ENCODE measurements at regions not wholly inside any gene's neighbourhood (a gene's known extent, or its start where the extent isn't known, plus 50 kb on each side); places are given as distances from the start of the nearest gene placed in this dataset.

GRCh38 chr13:48780713-48781341, 127.1 kb downstream of the CYSLTR2 start:
- no peak for DNase-seq (ENCODE audit: low read depth in 6 of 9, low spot score in 9 of 9)
- H3K27me3 ChIP-seq (ENCODE audit: control insufficient read depth in 2 of 2, insufficient read depth in 1 of 2, low read length in 1 of 2) = no peaks in the 10 kb centered on the region
- WGBS = 96% methylated on average over 2 of the region's 2 CpGs

GRCh38 chr13:48782429-48782840, 128.7 kb downstream of the CYSLTR2 start:
- Histone ChIP-seq H3K9me3 (ENCODE audit: control insufficient read depth in 2 of 2, insufficient read depth in 1 of 2, low read length in 1 of 2) (peaks cover 0 to 10% of the 10 kb centered on the region in 2 donors), H3K27me3 (ENCODE audit: control insufficient read depth in 2 of 2, insufficient read depth in 1 of 2, low read length in 1 of 2) (no peaks in the 10 kb centered on the region), H3K4me3 (ENCODE audit: low read length in 2 of 2) (no peak overlapping the region), H3K36me3 (ENCODE audit: control insufficient read depth in 2 of 2, insufficient read depth in 2 of 2, low read length in 1 of 2) (no peaks in the 10 kb centered on the region), H3K4me1 (ENCODE audit: control insufficient read depth in 2 of 2, insufficient read depth in 2 of 2, low read length in 2 of 2) (no peaks in the 10 kb centered on the region), H3K27ac (ENCODE audit: low read depth in 1 of 2, low read length in 1 of 2) (no peak overlapping the region)
- no peak for DNase-seq (ENCODE audit: low read depth in 6 of 9, low spot score in 9 of 9)
- 94% methylated on average over 3 of the region's 3 CpGs for WGBS

More at GRCh38 chr13:48780713-48781341, 127.1 kb downstream of the CYSLTR2 start:
- peaks cover 0 to 10% of the 10 kb centered on the region in 2 donors for H3K9me3 ChIP-seq (ENCODE audit: control insufficient read depth in 2 of 2, insufficient read depth in 1 of 2, low read length in 1 of 2)
- no peaks in the 10 kb centered on the region for H3K36me3 ChIP-seq (ENCODE audit: control insufficient read depth in 2 of 2, insufficient read depth in 2 of 2, low read length in 1 of 2)
- no peak overlapping the region for H3K27ac ChIP-seq (ENCODE audit: low read depth in 1 of 2, low read length in 1 of 2)
- no peaks in the 10 kb centered on the region for H3K4me1 ChIP-seq (ENCODE audit: control insufficient read depth in 2 of 2, insufficient read depth in 2 of 2, low read length in 2 of 2)
- H3K4me3 ChIP-seq (ENCODE audit: low read length in 2 of 2) = no peak overlapping the region

DNA sequence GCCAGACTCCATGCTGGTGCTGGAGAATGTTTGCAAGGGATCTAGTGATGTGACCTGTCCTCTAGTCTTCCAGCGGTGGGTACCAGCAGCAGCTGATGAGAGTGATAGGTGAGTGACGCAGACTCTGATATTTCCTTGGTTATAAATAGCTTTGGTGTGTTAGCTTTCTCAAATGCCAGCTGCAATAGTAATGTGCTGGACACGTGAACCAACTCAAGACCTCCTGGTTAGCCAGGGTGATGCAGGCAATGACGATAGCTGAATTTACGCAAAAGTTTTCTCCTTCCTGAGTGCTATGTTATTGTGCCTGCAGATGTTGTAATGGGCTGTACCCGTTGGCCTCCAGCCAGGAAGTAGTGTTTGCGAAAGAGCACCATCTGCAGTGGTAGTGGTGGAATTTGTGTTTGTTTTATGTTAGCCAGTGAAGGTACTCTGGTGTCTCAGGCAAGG, 129.5 kb downstream of the CYSLTR2 start:
- Histone ChIP-seq H3K27me3 (ENCODE audit: control insufficient read depth in 2 of 2, insufficient read depth in 1 of 2, low read length in 1 of 2) (no peaks in the 10 kb centered on the region), H3K36me3 (ENCODE audit: control insufficient read depth in 2 of 2, insufficient read depth in 2 of 2, low read length in 1 of 2) (no peaks in the 10 kb centered on the region), H3K4me3 (ENCODE audit: low read length in 2 of 2) (no peak overlapping the region), H3K4me1 (ENCODE audit: control insufficient read depth in 2 of 2, insufficient read depth in 2 of 2, low read length in 2 of 2) (no peaks in the 10 kb centered on the region), H3K9me3 (ENCODE audit: control insufficient read depth in 2 of 2, insufficient read depth in 1 of 2, low read length in 1 of 2) (peaks cover 0 to 10% of the 10 kb centered on the region in 2 donors), H3K27ac (ENCODE audit: low read depth in 1 of 2, low read length in 1 of 2) (no peak overlapping the region)
- DNase-seq (ENCODE audit: low read depth in 6 of 9, low spot score in 9 of 9) = no peak
- 81% methylated on average over 7 of the region's 7 CpGs for WGBS

GRCh38 chr13:48783695-48784230, 130.0 kb downstream of the CYSLTR2 start:
- DNase-seq (ENCODE audit: low read depth in 6 of 9, low spot score in 9 of 9) = no peak
- Histone ChIP-seq H3K4me3 (ENCODE audit: low read length in 2 of 2) (no peak overlapping the region), H3K9me3 (ENCODE audit: control insufficient read depth in 2 of 2, insufficient read depth in 1 of 2, low read length in 1 of 2) (peaks cover 0 to 10% of the 10 kb centered on the region in 2 donors), H3K4me1 (ENCODE audit: control insufficient read depth in 2 of 2, insufficient read depth in 2 of 2, low read length in 2 of 2) (no peaks in the 10 kb centered on the region), H3K27ac (ENCODE audit: low read depth in 1 of 2, low read length in 1 of 2) (no peak overlapping the region), H3K36me3 (ENCODE audit: control insufficient read depth in 2 of 2, insufficient read depth in 2 of 2, low read length in 1 of 2) (no peaks in the 10 kb centered on the region), H3K27me3 (ENCODE audit: control insufficient read depth in 2 of 2, insufficient read depth in 1 of 2, low read length in 1 of 2) (no peaks in the 10 kb centered on the region)
- WGBS = 96% methylated on average over 4 of the region's 4 CpGs

DNA sequence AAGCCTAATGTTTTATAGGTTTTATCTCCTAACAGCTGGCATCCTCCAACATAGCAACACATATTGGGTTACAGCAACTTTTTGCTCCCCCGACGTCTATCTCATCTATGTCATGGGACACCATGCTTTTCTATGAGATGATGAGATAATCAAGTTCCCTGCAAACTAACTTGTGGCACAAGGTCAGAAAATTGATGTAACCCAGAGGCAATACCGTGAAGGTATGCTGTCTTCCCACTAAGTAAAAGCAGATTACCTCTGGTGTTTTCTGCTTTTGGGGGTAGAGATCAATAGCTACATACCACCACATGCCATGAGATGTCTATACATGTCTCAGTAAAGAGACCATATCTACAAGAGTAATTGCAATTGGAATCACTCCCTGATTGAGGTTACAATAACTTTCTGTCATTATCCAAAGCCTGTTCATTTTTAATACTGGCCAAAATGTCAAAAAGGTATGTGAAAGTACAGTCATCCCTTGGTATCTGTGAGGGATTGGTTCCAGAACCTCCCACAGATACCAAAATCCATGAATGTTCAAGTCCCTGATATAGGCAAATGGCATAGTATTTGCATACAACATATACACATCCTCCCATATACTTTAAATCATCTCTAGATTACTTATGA, 131.3 kb downstream of the CYSLTR2 start:
- 97% methylated on average over 3 of the region's 3 CpGs for WGBS
- H3K27me3 ChIP-seq (ENCODE audit: control insufficient read depth in 2 of 2, insufficient read depth in 1 of 2, low read length in 1 of 2) = no peaks in the 10 kb centered on the region
- H3K27ac ChIP-seq (ENCODE audit: low read depth in 1 of 2, low read length in 1 of 2) = no peak overlapping the region
- no peaks in the 10 kb centered on the region for H3K4me1 ChIP-seq (ENCODE audit: control insufficient read depth in 2 of 2, insufficient read depth in 2 of 2, low read length in 2 of 2)
- no peaks in the 10 kb centered on the region for H3K36me3 ChIP-seq (ENCODE audit: control insufficient read depth in 2 of 2, insufficient read depth in 2 of 2, low read length in 1 of 2)
- no peak overlapping the region for H3K4me3 ChIP-seq (ENCODE audit: low read length in 2 of 2)
- peaks cover 0 to 10% of the 10 kb centered on the region in 2 donors for H3K9me3 ChIP-seq (ENCODE audit: control insufficient read depth in 2 of 2, insufficient read depth in 1 of 2, low read length in 1 of 2)
- DNase-seq (ENCODE audit: low read depth in 6 of 9, low spot score in 9 of 9) = no peak

DNA sequence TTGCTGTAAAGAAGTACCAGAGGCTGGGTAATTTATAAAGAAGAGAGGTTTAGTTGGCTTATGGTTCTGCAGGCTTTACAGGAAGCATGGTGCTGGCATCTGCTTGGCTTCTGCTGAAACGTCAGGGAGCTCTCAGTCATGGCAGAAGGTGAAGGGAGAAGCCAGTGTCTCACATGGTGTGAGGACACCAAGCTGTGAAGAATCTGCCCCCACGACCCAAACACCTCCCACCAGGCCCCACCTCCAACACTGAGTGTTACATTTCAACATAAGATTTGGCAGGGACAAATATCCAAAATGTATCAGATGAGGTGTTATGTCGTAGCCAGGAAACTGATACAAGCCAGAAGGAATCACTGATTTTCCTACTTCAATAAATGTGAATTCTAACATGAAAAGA, 136.5 kb downstream of the CYSLTR2 start:
- H3K36me3 ChIP-seq (ENCODE audit: control insufficient read depth in 2 of 2, insufficient read depth in 2 of 2, low read length in 1 of 2) = no peaks in the 10 kb centered on the region
- WGBS = 91% methylated on average over 3 of the region's 3 CpGs
- H3K4me3 ChIP-seq (ENCODE audit: low read length in 2 of 2) = no peak overlapping the region
- no peaks in the 10 kb centered on the region for H3K27me3 ChIP-seq (ENCODE audit: control insufficient read depth in 2 of 2, insufficient read depth in 1 of 2, low read length in 1 of 2)
- H3K4me1 ChIP-seq (ENCODE audit: control insufficient read depth in 2 of 2, insufficient read depth in 2 of 2, low read length in 2 of 2) = no peaks in the 10 kb centered on the region
- H3K27ac ChIP-seq (ENCODE audit: low read depth in 1 of 2, low read length in 1 of 2) = no peak overlapping the region
- no peak for DNase-seq (ENCODE audit: low read depth in 6 of 9, low spot score in 9 of 9)
- no peaks in the 10 kb centered on the region for H3K9me3 ChIP-seq (ENCODE audit: control insufficient read depth in 2 of 2, insufficient read depth in 1 of 2, low read length in 1 of 2)

GRCh38 chr13:48790966-48791365, 137.2 kb downstream of the CYSLTR2 start:
- no peak overlapping the region for H3K4me3 ChIP-seq (ENCODE audit: low read length in 2 of 2)
- no peaks in the 10 kb centered on the region for H3K4me1 ChIP-seq (ENCODE audit: control insufficient read depth in 2 of 2, insufficient read depth in 2 of 2, low read length in 2 of 2)
- no peaks in the 10 kb centered on the region for H3K9me3 ChIP-seq (ENCODE audit: control insufficient read depth in 2 of 2, insufficient read depth in 1 of 2, low read length in 1 of 2)
- DNase-seq (ENCODE audit: low read depth in 6 of 9, low spot score in 9 of 9) = no peak
- no peaks in the 10 kb centered on the region for H3K36me3 ChIP-seq (ENCODE audit: control insufficient read depth in 2 of 2, insufficient read depth in 2 of 2, low read length in 1 of 2)
- no peak overlapping the region for H3K27ac ChIP-seq (ENCODE audit: low read depth in 1 of 2, low read length in 1 of 2)
- no peaks in the 10 kb centered on the region for H3K27me3 ChIP-seq (ENCODE audit: control insufficient read depth in 2 of 2, insufficient read depth in 1 of 2, low read length in 1 of 2)
- 100% methylated on average over 1 of the region's 1 CpG for WGBS

- no peak for DNase-seq (ENCODE audit: low read depth in 6 of 9, low spot score in 9 of 9)
- no peaks in the 10 kb centered on the region for H3K36me3 ChIP-seq (ENCODE audit: control insufficient read depth in 2 of 2, insufficient read depth in 2 of 2, low read length in 1 of 2)
- no peaks in the 10 kb centered on the region for H3K27me3 ChIP-seq (ENCODE audit: control insufficient read depth in 2 of 2, insufficient read depth in 1 of 2, low read length in 1 of 2)
- H3K27ac ChIP-seq (ENCODE audit: low read depth in 1 of 2, low read length in 1 of 2) = no peak overlapping the region
- H3K4me3 ChIP-seq (ENCODE audit: low read length in 2 of 2) = no peak overlapping the region
- WGBS = 63% methylated on average over 3 of the region's 3 CpGs
- no peaks in the 10 kb centered on the region for H3K9me3 ChIP-seq (ENCODE audit: control insufficient read depth in 2 of 2, insufficient read depth in 1 of 2, low read length in 1 of 2)
- no peaks in the 10 kb centered on the region for H3K4me1 ChIP-seq (ENCODE audit: control insufficient read depth in 2 of 2, insufficient read depth in 2 of 2, low read length in 2 of 2)
Measured at GRCh38 chr13:48797127-48797526, 143.4 kb downstream of the CYSLTR2 start.

DNA sequence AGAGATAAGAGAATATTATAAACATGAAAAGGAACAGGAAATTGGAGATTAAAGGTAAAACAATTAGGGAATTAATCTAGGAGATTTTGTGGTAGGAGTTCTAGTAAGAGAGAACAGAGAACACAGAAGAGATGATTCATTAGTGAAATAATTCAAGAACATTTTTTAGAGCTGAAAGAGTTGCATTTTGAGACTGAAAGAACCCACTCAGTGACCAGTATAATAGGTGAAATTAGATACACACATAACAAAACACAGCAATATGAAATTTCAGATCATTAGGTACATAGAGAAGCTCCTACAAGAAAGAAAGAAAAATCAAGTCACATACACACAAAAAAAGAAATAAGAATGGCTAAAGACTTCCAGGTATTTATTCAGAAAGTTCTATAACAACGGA, 144.0 kb downstream of the CYSLTR2 start:
- H3K4me3 ChIP-seq (ENCODE audit: low read length in 2 of 2) = no peak overlapping the region
- H3K4me1 ChIP-seq (ENCODE audit: control insufficient read depth in 2 of 2, insufficient read depth in 2 of 2, low read length in 2 of 2) = no peaks in the 10 kb centered on the region
- no peaks in the 10 kb centered on the region for H3K27me3 ChIP-seq (ENCODE audit: control insufficient read depth in 2 of 2, insufficient read depth in 1 of 2, low read length in 1 of 2)
- no peaks in the 10 kb centered on the region for H3K36me3 ChIP-seq (ENCODE audit: control insufficient read depth in 2 of 2, insufficient read depth in 2 of 2, low read length in 1 of 2)
- H3K27ac ChIP-seq (ENCODE audit: low read depth in 1 of 2, low read length in 1 of 2) = no peak overlapping the region
- 99% methylated on average over 1 of the region's 1 CpG for WGBS
- no peak for DNase-seq (ENCODE audit: low read depth in 6 of 9, low spot score in 9 of 9)
- H3K9me3 ChIP-seq (ENCODE audit: control insufficient read depth in 2 of 2, insufficient read depth in 1 of 2, low read length in 1 of 2) = no peaks in the 10 kb centered on the region
